Activated naive CD4-positive, alpha-beta T cell treated with anti-CD3 and anti-CD28 coated beads for 36 hours (primary cell): ENCODE measurements at regions not wholly inside any gene's neighbourhood (a gene's known extent, or its start where the extent isn't known, plus 50 kb on each side); places are given as distances from the start of the nearest gene placed in this dataset.

Experiments
- CTCF ChIA-PET: fragments of 350-600 bp; sonication (Branson Sonifier 250); formaldehyde crosslinking; loops from one replicate; lab custom pipeline; 2021; ENCODE audit warnings: antibody characterized with exemption; lab: Charles Lee
- DNase-seq: peaks from one replicate; pipeline ENCODE4 v3.0.0-alpha.2; 2020
- H3K27ac Mint-ChIP-seq: one replicate; pipeline ENCODE4 v1.8.0; 2021; ENCODE audit warnings: mild to moderate bottlenecking, mixed read lengths
- H3K27me3 Mint-ChIP-seq: one replicate; pipeline ENCODE4 v1.8.0; 2021; ENCODE audit warnings: low read depth, mixed read lengths
- H3K36me3 Mint-ChIP-seq: one replicate; pipeline ENCODE4 v1.8.0; 2021; ENCODE audit warnings: low read depth, mixed read lengths
- H3K4me1 Mint-ChIP-seq: one replicate; pipeline ENCODE4 v1.8.0; 2021; ENCODE audit warnings: low read depth, mixed read lengths
- H3K4me3 Mint-ChIP-seq: one replicate; pipeline ENCODE4 v1.8.0; 2021; ENCODE audit warnings: mild to moderate bottlenecking, moderate library complexity, mixed read lengths
- H3K9me3 Mint-ChIP-seq: one replicate; pipeline ENCODE4 v1.8.0; 2021; ENCODE audit warnings: mixed read lengths
- intact Hi-C: fragments of 100-400 bp; cut with micrococcal nuclease; formaldehyde crosslinking; loops from one replicate; pipeline ENCODE4 v1.15.1; 2023

GRCh38 chr9:95735701-95736100 lies 139.8 kb upstream of the ERCC6L2 start:
- CTCF ChIA-PET, result interaction anchor here (0.5 to 2.2 kb wide), 5 partner anchors 8 to 203 kb away, joined by 3 to 6 read pairs (median 3); no protein-coding TSS in a partner anchor

GRCh38 chr9:95733741-95734666 lies 141.5 kb upstream of the ERCC6L2 start:
- peaks cover 5% of the 10 kb centered on the region for H3K27me3 Mint-ChIP-seq

More at GRCh38 chr9:95735701-95736100, 139.8 kb upstream of the ERCC6L2 start:
- H3K4me1 Mint-ChIP-seq, result peaks cover 27% of the 10 kb centered on the region
- no peak overlapping the region for H3K27ac Mint-ChIP-seq
- intact Hi-C loops, result no loop called here
- no peaks in the 10 kb centered on the region for H3K9me3 Mint-ChIP-seq
- H3K27me3 Mint-ChIP-seq, result peaks cover 5% of the 10 kb centered on the region
- no peaks in the 10 kb centered on the region for H3K36me3 Mint-ChIP-seq
- H3K4me3 Mint-ChIP-seq, result no peak overlapping the region
- no peak for DNase-seq

GRCh38 chr9:95732802-95733688 lies 142.4 kb upstream of the ERCC6L2 start:
- CTCF ChIA-PET, result interaction anchor here (0.8 to 1.0 kb wide), 2 partner anchors 8 to 9 kb away, joined by 3 read pairs; no protein-coding TSS in a partner anchor
- Mint-ChIP-seq H3K4me1 (peaks cover 27% of the 10 kb centered on the region), H3K9me3 (peaks cover 4% of the 10 kb centered on the region)

More at GRCh38 chr9:95733741-95734666, 141.5 kb upstream of the ERCC6L2 start:
- CTCF ChIA-PET, result interaction anchor here (0.8 kb wide), 1 partner anchor 8 kb away, joined by 3 read pairs; no protein-coding TSS in a partner anchor
- H3K4me1 Mint-ChIP-seq, result peaks cover 27% of the 10 kb centered on the region
- DNase-seq, result no peak
- H3K36me3 Mint-ChIP-seq, result no peaks in the 10 kb centered on the region
- H3K9me3 Mint-ChIP-seq, result no peaks in the 10 kb centered on the region
- no peak overlapping the region for H3K27ac Mint-ChIP-seq
- H3K4me3 Mint-ChIP-seq, result no peak overlapping the region
- intact Hi-C loops, result no loop called here

GRCh38 chr9:95731876-95732275 lies 143.6 kb upstream of the ERCC6L2 start:
- Mint-ChIP-seq H3K9me3 (peaks cover 4% of the 10 kb centered on the region), H3K27me3 (peaks cover 5% of the 10 kb centered on the region), H3K4me3 (no peak overlapping the region), H3K27ac (no peak overlapping the region), H3K36me3 (no peaks in the 10 kb centered on the region), H3K4me1 (peaks cover 27% of the 10 kb centered on the region)
- no peak for DNase-seq
- CTCF ChIA-PET, result interaction anchor here (0.7 kb wide), 1 partner anchor 169 kb away, joined by 3 read pairs; no protein-coding TSS in a partner anchor
- intact Hi-C loops, result no loop called here

More at GRCh38 chr9:95732802-95733688, 142.4 kb upstream of the ERCC6L2 start:
- no peak for DNase-seq
- no peak overlapping the region for H3K27ac Mint-ChIP-seq
- peaks cover 5% of the 10 kb centered on the region for H3K27me3 Mint-ChIP-seq
- intact Hi-C loops, result no loop called here
- H3K36me3 Mint-ChIP-seq, result no peaks in the 10 kb centered on the region
- H3K4me3 Mint-ChIP-seq, result no peak overlapping the region

- CTCF ChIA-PET, result no interaction called here
- intact Hi-C loops, result loop anchor here (10.0 kb wide), 1 partner anchor 1055 kb away; no protein-coding TSS in a partner anchor
- Mint-ChIP-seq H3K4me1 (peaks cover 28% of the 10 kb centered on the region), H3K9me3 (peaks cover 13% of the 10 kb centered on the region), H3K27me3 (peaks cover 5% of the 10 kb centered on the region), H3K36me3 (no peaks in the 10 kb centered on the region), H3K4me3 (no peak overlapping the region), H3K27ac (no peak overlapping the region)
- DNase-seq, result no peak
Observed at GRCh38 chr9:95729669-95730368, 145.7 kb upstream of the ERCC6L2 start.

GRCh38 chr9:95729046-95729445 lies 146.4 kb upstream of the ERCC6L2 start:
- Mint-ChIP-seq H3K4me3 (no peak overlapping the region), H3K9me3 (peaks cover 15% of the 10 kb centered on the region), H3K27ac (no peak overlapping the region), H3K27me3 (peaks cover 5% of the 10 kb centered on the region), H3K36me3 (no peaks in the 10 kb centered on the region), H3K4me1 (peaks cover 29% of the 10 kb centered on the region)
- CTCF ChIA-PET, result no interaction called here
- intact Hi-C loops, result loop anchor here (10.0 kb wide), 1 partner anchor 1056 kb away; no protein-coding TSS in a partner anchor
- DNase-seq, result no peak

- CTCF ChIA-PET, result interaction anchor here (0.9 to 1.6 kb wide), 2 partner anchors 8 to 182 kb away, joined by 3 to 6 read pairs; no protein-coding TSS in a partner anchor
- Mint-ChIP-seq H3K27me3 (peaks cover 5% of the 10 kb centered on the region), H3K4me1 (peaks cover 31% of the 10 kb centered on the region), H3K4me3 (no peak overlapping the region), H3K9me3 (peaks cover 15% of the 10 kb centered on the region), H3K36me3 (no peaks in the 10 kb centered on the region), H3K27ac (no peak overlapping the region)
- no peak for DNase-seq
- intact Hi-C loops, result loop anchor here (10.0 kb wide), 1 partner anchor 1057 kb away; no protein-coding TSS in a partner anchor
Observed at GRCh38 chr9:95727947-95728520, 147.5 kb upstream of the ERCC6L2 start.

- intact Hi-C loops, result loop anchor here (1.0 to 10.0 kb wide), 2 partner anchors 335 to 1058 kb away; no protein-coding TSS in a partner anchor
- peaks cover 3% of the 10 kb centered on the region for H3K27me3 Mint-ChIP-seq
- no peak for DNase-seq
- H3K4me3 Mint-ChIP-seq, result no peak overlapping the region
- peaks cover 34% of the 10 kb centered on the region for H3K4me1 Mint-ChIP-seq
- H3K9me3 Mint-ChIP-seq, result peaks cover 15% of the 10 kb centered on the region
- no peaks in the 10 kb centered on the region for H3K36me3 Mint-ChIP-seq
- no peak overlapping the region for H3K27ac Mint-ChIP-seq
- CTCF ChIA-PET, result interaction anchor here (0.9 to 1.6 kb wide), 7 partner anchors 9 to 491 kb away, joined by 3 to 6 read pairs (median 3); partner anchors contain the start of gene ERCC6L2
Observed at GRCh38 chr9:95726756-95727155, 148.7 kb upstream of the ERCC6L2 start.

GRCh38 chr9:95725045-95725444 lies 150.4 kb upstream of the ERCC6L2 start:
- Mint-ChIP-seq H3K4me3 (no peak overlapping the region), H3K9me3 (peaks cover 15% of the 10 kb centered on the region), H3K4me1 (peaks cover 34% of the 10 kb centered on the region), H3K27ac (peak overlapping the region; percentile 66), H3K36me3 (no peaks in the 10 kb centered on the region), H3K27me3 (peaks cover 3% of the 10 kb centered on the region)
- intact Hi-C loops, result loop anchor here (2.0 to 10.0 kb wide), 4 partner anchors 292 to 1060 kb away; no protein-coding TSS in a partner anchor
- DNase-seq, result no peak
- CTCF ChIA-PET, result no interaction called here

- H3K36me3 Mint-ChIP-seq, result no peaks in the 10 kb centered on the region
- peak overlapping the region; percentile 66 for H3K27ac Mint-ChIP-seq
- DNase-seq, result peak; percentile 87
- peaks cover 34% of the 10 kb centered on the region for H3K4me1 Mint-ChIP-seq
- CTCF ChIA-PET, result interaction anchor here (0.6 to 1.0 kb wide), 2 partner anchors 12 to 911 kb away, joined by 3 read pairs; no protein-coding TSS in a partner anchor
- H3K4me3 Mint-ChIP-seq, result no peak overlapping the region
- H3K9me3 Mint-ChIP-seq, result peaks cover 15% of the 10 kb centered on the region
- peaks cover 3% of the 10 kb centered on the region for H3K27me3 Mint-ChIP-seq
- intact Hi-C loops, result loop anchor here (1.0 to 10.0 kb wide), 12 partner anchors 26 to 1060 kb away; partner anchors contain the start of gene ERCC6L2
Observed at GRCh38 chr9:95724253-95724991, 151.1 kb upstream of the ERCC6L2 start.
